Activated T-cell treated with anti-CD3 and anti-CD28 coated beads, Interleukin-2, amount 50 U/mL, for 4 hours (primary cell): ENCODE measurements at regions not wholly inside any gene's neighbourhood (a gene's known extent, or its start where the extent isn't known, plus 50 kb on each side); places are given as distances from the start of the nearest gene placed in this dataset.
"Not testable (repeated sequence)": the region's sequence is repeated elsewhere in the genome, so short reads cannot be mapped to it uniquely, and the experiment has no call there.

ENCODE experiments used
- ATAC-seq, 2 donors: fragments of 200-7000 bp; cut with Tn5 transposase; one replicate each; pipeline ENCODE4 v1.10.0; 2021
- DNase-seq: peaks from one replicate; pipeline ENCODE4 v3.0.0-alpha.2; 2020
- H3K27me3 Mint-ChIP-seq: one replicate; pipeline ENCODE4 v1.8.0; 2021; ENCODE audit warnings: low read depth, mixed read lengths
- H3K36me3 Mint-ChIP-seq: one replicate; pipeline ENCODE4 v1.8.0; 2022; ENCODE audit warnings: mixed read lengths; ENCODE audit not compliant: insufficient read depth
- H3K4me1 Mint-ChIP-seq: one replicate; pipeline ENCODE4 v1.8.0; 2021; ENCODE audit warnings: low read depth, mixed read lengths
- H3K4me3 Mint-ChIP-seq: one replicate; pipeline ENCODE4 v1.8.0; 2021; ENCODE audit warnings: mild to moderate bottlenecking, moderate library complexity, mixed read lengths
- H3K9me3 Mint-ChIP-seq: one replicate; pipeline ENCODE4 v1.8.0; 2021; ENCODE audit warnings: mixed read lengths

GRCh38 chr10:109744020-109744419 is 179.3 kb downstream of the XPNPEP1 start:
- no peaks in the 10 kb centered on the region for H3K9me3 Mint-ChIP-seq
- H3K4me1 Mint-ChIP-seq, result no peaks in the 10 kb centered on the region
- H3K36me3 Mint-ChIP-seq, result no peaks in the 10 kb centered on the region
- H3K4me3 Mint-ChIP-seq, result no peak overlapping the region
- DNase-seq, result no peak
- H3K27me3 Mint-ChIP-seq, result peaks cover 6% of the 10 kb centered on the region
- no peak for ATAC-seq

DNA sequence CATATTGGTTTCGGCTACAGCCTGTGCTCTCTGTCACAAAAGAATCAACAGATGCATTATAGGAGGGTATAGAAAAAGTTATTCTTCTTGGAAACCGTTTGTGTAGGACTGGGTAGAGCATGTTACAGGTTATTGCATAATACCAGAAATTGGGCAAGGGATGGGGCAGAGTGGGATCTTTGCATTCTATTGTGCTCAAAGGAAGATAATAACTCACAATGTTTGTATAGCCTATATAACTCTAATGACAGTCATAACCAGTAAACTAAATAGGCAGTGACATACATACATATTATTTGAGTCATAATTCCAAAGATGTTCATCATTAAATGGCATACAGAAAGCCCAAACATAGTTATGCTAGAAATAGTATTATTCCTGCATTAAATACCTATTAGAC is 179.7 kb downstream of the XPNPEP1 start:
- H3K36me3 Mint-ChIP-seq, result no peaks in the 10 kb centered on the region
- DNase-seq, result no peak

DNA sequence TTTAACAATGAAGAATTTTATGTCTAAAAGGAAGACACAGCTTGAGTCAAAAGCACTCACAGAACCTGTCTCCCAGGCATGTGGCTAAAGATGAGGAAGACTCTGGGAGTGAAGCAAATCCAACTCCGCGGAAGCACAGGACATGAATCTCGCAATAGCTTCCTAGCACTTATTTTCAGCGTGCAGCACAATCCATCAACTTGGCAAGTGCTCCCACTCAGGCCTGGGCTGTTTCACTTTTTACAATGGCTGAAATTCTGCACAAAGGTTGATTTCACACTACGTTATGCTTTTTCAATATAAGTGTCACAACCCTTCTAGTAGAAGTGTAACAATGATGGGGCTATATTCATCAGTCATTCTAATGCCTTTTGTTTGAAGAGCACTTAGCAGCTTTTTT is 180.2 kb downstream of the XPNPEP1 start:
- Mint-ChIP-seq H3K9me3 (no peaks in the 10 kb centered on the region), H3K27me3 (peaks cover 8% of the 10 kb centered on the region), H3K4me3 (no peak overlapping the region), H3K4me1 (no peaks in the 10 kb centered on the region), H3K36me3 (no peaks in the 10 kb centered on the region)
- ATAC-seq (no peak), DNase-seq (no peak)

More for the DNA sequence above, 179.7 kb downstream of the XPNPEP1 start:
- Mint-ChIP-seq H3K9me3 (no peaks in the 10 kb centered on the region), H3K27me3 (peaks cover 6% of the 10 kb centered on the region), H3K4me3 (no peak overlapping the region), H3K4me1 (no peaks in the 10 kb centered on the region)
- no peak for ATAC-seq

- Mint-ChIP-seq H3K9me3 (no peaks in the 10 kb centered on the region), H3K4me3 (no peak overlapping the region), H3K27me3 (peaks cover 10% of the 10 kb centered on the region), H3K4me1 (no peaks in the 10 kb centered on the region), H3K36me3 (no peaks in the 10 kb centered on the region)
- no peak for DNase-seq
- no peak for ATAC-seq
Observed at GRCh38 chr10:109741712-109742111, 181.6 kb downstream of the XPNPEP1 start.

- Mint-ChIP-seq H3K36me3 (no peaks in the 10 kb centered on the region), H3K4me1 (no peaks in the 10 kb centered on the region), H3K4me3 (no peak overlapping the region), H3K27me3 (peaks cover 10% of the 10 kb centered on the region), H3K9me3 (no peaks in the 10 kb centered on the region)
- DNase-seq (no peak), ATAC-seq (no peak)
Observed at GRCh38 chr10:109740436-109740835, 182.9 kb downstream of the XPNPEP1 start.

DNA sequence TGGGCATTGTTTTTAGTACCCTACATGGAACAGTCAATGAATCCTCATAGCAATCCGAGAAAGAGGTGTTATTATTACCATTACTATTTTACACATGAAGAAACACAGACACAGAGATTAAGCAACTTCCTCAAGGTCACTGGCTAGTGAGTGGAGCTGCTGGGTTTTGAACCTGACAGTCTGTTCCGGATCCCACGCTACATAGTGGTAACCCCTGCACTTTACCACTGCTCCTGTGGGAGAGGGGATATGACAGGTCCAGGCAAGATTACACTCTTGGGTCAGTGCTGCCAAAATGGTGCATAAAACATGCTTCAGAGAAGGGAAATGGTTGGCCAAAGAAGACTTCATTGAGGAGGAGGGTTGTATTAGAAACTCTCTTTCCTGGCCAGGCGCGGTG is 185.7 kb downstream of the XPNPEP1 start:
- ATAC-seq (no peak), DNase-seq (no peak)
- Mint-ChIP-seq H3K36me3 (no peaks in the 10 kb centered on the region), H3K4me1 (no peaks in the 10 kb centered on the region), H3K4me3 (no peak overlapping the region), H3K27me3 (peaks cover 15% of the 10 kb centered on the region), H3K9me3 (no peaks in the 10 kb centered on the region)

DNA sequence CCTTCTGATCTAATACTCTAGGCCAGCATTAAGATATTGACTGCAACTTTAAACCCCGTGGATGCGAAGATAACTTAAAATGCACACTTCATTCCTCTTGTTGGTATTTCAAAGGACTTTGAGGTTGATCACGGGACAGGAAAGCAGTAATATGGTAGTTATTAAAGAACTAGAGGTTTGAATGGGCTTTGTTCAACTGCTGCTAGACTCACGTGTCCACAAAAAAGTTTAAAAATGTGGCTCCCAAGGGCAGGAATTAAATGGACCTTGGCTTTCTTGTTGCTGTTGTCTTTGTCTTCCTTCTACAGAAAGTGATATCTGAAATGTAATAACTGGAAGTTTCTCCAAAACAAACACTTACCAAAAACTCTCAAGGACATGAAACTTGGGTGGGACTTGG is 186.3 kb downstream of the XPNPEP1 start:
- Mint-ChIP-seq H3K4me3 (no peak overlapping the region), H3K27me3 (peaks cover 17% of the 10 kb centered on the region), H3K4me1 (no peaks in the 10 kb centered on the region), H3K36me3 (no peaks in the 10 kb centered on the region), H3K9me3 (no peaks in the 10 kb centered on the region)
- no peak for ATAC-seq
- no peak for DNase-seq

DNA sequence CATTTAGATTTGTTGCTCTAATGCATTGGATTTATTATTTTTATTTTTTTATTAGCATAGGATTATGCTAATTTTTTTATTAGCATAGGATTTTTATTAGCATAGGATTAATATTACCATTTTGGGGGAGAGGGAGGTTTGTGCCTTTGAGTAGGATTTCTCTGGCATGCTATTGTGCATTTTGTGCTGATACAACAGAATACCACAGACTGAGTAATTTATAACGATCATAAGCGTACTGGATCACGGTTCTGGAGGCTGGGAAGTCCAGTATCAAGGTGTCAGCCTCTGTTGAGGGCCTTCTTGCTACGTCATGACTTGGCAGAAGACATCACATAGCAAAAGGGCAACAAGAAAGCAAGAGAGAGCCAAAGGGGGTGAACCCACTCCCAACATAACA is 187.5 kb downstream of the XPNPEP1 start:
- no peak for DNase-seq
- Mint-ChIP-seq H3K4me1 (no peaks in the 10 kb centered on the region), H3K27me3 (peaks cover 17% of the 10 kb centered on the region), H3K36me3 (no peaks in the 10 kb centered on the region), H3K4me3 (no peak overlapping the region), H3K9me3 (no peaks in the 10 kb centered on the region)
- no peak for ATAC-seq

DNA sequence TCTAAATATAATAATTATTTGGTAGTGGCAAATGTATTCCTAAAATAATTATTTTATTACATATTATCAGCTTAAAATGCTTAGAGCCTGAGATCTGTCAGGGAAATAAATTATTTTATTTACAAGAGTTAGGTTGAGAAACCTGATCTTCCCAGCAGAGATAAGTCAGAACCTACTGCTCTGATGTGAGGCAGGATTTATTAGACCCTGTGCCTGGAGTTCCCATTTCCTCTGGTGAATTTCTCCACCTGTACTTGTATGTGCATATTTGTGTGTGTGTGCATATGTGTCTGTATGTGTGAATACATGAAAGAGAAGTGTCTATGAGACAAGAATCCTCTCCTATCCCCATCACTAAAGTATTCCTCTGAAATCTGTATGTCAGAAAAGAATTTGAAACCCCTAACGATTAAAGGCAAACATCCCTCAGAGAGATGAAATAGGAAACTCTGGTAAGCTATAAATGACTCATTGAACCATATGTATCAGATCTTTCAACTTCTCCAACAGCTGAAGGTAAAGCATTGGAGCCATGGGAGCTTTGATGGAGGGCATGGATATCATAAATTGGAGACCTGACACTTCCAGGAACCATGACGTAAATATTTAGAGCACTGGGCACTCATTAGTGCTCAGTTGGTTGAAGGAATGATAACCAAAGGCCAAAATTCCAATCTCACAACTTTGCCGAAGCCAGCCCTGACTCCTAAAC is 190.9 kb downstream of the XPNPEP1 start:
- no peaks in the 10 kb centered on the region for H3K9me3 Mint-ChIP-seq

DNA sequence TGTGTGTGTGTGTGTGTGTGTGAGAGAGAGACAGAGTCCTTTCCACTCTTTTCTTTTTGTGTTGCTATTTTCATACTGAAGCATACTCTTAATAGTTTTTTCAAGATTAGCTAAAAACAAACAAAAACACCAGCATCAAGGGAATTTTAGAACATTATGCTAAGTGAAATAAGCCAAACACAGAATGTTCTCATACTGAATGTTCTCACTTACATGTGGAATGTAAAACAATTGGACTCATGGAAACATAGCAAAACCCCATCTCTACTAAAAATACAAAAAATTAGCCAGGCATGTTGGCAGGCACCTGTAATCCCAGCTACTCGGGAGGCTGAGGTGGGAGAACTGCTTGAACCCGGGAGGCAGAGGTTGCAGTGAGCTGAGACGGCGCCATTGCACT is 193.4 kb downstream of the XPNPEP1 start:
- ATAC-seq, H3K36me3 Mint-ChIP-seq, H3K27me3 Mint-ChIP-seq, H3K9me3 Mint-ChIP-seq, H3K4me1 Mint-ChIP-seq, DNase-seq, H3K4me3 Mint-ChIP-seq: not testable (repeated sequence)

More for the DNA sequence above, 190.9 kb downstream of the XPNPEP1 start:
- no peaks in the 10 kb centered on the region for H3K36me3 Mint-ChIP-seq
- H3K4me1 Mint-ChIP-seq, result no peaks in the 10 kb centered on the region
- ATAC-seq, result no peak
- H3K4me3 Mint-ChIP-seq, result no peak overlapping the region
- DNase-seq, result no peak
- H3K27me3 Mint-ChIP-seq, result peaks cover 9% of the 10 kb centered on the region

GRCh38 chr10:109727436-109727835 is 195.9 kb downstream of the XPNPEP1 start:
- H3K27me3 Mint-ChIP-seq, result peaks cover under 1% of the 10 kb centered on the region
- DNase-seq, result no peak
- H3K4me3 Mint-ChIP-seq, result no peak overlapping the region
- H3K4me1 Mint-ChIP-seq, result no peaks in the 10 kb centered on the region
- no peaks in the 10 kb centered on the region for H3K36me3 Mint-ChIP-seq
- no peaks in the 10 kb centered on the region for H3K9me3 Mint-ChIP-seq
- no peak for ATAC-seq

GRCh38 chr10:109726473-109726872 is 196.8 kb downstream of the XPNPEP1 start:
- ATAC-seq (no peak), DNase-seq (no peak)
- Mint-ChIP-seq H3K9me3 (no peaks in the 10 kb centered on the region), H3K4me3 (no peak overlapping the region), H3K36me3 (no peaks in the 10 kb centered on the region), H3K27me3 (peaks cover 2% of the 10 kb centered on the region), H3K4me1 (no peaks in the 10 kb centered on the region)

DNA sequence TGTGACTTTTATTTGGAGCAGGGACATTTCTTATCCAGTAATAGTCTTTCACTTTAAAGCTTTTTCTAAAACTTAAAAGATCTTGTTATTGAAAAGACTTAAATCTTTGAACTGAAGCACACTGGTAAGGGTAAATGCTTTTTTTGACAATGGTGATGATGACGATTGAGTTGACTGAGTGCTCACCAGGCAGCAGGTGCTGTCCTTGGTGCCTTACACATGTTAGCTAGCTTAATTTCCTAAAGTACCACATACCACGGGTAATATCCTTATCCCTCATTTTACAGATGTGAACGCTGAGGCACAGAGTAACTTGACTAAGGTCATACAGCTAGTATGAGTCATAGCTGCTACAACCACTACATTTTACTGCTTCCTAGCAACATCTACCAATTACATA is 200.0 kb downstream of the XPNPEP1 start:
- no peak for ATAC-seq
- H3K4me3 Mint-ChIP-seq, result no peak overlapping the region

GRCh38 chr10:109721453-109722064 is 201.8 kb downstream of the XPNPEP1 start:
- Mint-ChIP-seq H3K9me3 (no peaks in the 10 kb centered on the region), H3K36me3 (no peaks in the 10 kb centered on the region), H3K27me3 (peaks cover 2% of the 10 kb centered on the region), H3K4me1 (no peaks in the 10 kb centered on the region), H3K4me3 (no peak overlapping the region)
- ATAC-seq (no peak), DNase-seq (no peak)

More for the DNA sequence above, 200.0 kb downstream of the XPNPEP1 start:
- Mint-ChIP-seq H3K9me3 (no peaks in the 10 kb centered on the region), H3K36me3 (no peaks in the 10 kb centered on the region), H3K27me3 (peaks cover 2% of the 10 kb centered on the region), H3K4me1 (no peaks in the 10 kb centered on the region)
- DNase-seq, result no peak

DNA sequence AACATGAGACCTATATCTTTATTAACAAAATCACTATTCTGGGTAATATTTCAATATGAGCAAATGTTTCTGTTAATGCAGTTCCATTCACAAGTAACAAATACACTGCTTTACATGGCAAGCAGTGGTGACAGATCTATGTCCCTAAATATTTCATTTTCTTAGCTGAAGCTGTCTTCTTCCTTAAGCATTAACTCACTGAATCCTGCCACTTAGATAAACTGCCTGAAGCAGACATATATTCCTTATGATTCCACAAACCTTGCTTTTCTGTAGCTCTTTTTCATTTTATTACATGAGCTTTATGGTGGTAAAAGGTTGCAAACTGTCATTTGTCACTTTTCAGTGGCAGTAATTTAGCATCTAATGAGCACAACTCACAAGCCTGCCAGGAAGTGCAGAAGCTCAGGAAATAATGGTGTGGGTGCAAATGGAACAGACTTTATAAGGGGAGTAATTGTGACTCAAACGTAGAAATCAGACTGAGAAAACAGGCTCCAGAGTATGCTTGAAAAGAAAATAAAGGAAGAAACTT is 217.2 kb downstream of the XPNPEP1 start:
- Mint-ChIP-seq H3K27me3 (no peaks in the 10 kb centered on the region), H3K4me3 (no peak overlapping the region), H3K4me1 (no peaks in the 10 kb centered on the region), H3K36me3 (no peaks in the 10 kb centered on the region), H3K9me3 (peaks cover 10% of the 10 kb centered on the region)
- DNase-seq (no peak), ATAC-seq (no peak)
